ENCODE measurements at regions not wholly inside any gene's neighbourhood (a gene's known extent, or its start where the extent isn't known, plus 50 kb on each side); places are given as distances from the start of the nearest gene placed in this dataset.

DNA sequence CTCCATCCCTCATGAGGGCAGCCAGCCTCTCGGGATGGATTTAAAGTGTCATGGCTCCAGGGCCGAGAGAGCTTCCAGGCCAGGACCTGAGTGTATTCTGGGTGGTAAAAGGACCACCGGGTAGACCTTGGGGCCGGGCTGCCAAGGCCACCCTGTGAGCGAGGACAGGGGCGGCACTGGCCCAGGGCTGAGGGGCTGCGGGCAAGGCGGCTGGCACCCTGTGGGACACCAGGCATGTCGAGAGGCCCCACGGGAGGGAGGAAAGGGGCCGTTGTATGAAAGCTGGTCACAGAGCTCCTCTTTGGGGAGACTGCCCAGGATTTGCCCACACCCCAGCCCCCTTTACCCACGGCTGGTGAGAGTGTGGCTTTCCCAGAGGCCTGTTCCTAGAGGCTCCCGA lies 92.3 kb upstream of the RTL6 start:
- no peak for DNase-seq

DNA sequence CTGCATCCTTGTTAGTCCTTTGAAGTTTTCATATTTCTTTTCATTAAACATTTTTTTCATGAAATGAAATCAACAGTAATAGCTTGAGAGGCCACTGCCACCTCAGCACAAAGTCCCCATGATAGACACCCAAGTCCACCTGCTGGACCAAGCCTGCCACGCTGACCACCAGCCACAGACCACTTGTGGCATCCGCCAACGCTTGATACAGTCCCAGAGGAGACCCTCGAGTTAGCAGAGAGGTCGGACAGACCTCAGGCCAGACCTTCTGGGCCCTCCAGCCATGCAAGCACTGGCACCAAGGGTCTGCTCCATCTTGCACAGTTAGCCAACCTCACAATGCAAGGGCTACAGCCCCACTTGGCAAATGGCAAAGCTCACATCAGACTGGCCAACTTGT lies 91.8 kb upstream of the RTL6 start:
- no peak for DNase-seq

DNA sequence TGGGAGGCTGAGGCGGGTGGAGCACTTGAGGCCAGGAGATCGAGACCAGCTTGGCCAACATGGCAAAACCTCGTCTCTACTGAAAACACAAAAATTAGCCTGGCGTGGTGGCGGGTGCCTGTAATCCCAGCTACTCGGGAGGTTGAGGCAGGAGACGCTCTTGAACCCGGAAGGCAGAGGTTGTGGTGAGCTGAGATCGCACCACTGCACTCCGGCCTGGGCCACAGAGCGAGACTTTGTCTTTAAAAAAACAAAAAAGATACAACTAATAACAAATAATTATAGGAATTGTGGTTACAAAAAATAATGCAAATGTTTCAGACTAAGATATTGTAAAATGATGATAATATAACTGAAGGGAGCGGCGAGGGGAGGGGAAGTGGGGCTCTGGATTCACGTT lies 90.3 kb upstream of the RTL6 start:
- no peak for DNase-seq

DNA sequence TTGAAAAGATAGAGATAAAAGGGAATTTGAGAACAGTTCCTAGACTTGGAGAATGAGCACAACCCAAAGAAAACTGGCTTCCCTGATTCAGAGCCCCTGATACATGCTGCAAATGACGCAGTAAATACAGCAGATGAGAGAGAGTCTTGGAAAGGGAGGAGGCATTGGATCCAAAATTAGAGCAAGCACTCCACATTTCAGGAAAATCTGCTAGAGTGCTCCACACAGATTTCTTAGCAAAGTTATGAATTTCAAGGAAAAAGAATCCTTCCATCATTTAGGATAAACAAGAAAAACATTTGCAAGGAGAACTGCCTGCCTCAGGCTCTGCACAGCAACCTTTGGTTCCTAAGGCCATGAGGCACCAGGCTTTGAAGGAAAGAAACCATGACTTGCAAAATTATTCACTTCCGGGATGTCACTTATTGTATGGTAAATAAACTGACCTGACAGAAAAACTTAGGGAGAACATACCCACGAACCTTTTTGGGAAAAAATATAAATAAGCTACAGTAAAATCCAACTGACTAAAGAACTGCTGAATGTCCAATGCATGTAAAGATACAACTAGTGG lies 89.8 kb upstream of the RTL6 start:
- no peak for DNase-seq

DNA sequence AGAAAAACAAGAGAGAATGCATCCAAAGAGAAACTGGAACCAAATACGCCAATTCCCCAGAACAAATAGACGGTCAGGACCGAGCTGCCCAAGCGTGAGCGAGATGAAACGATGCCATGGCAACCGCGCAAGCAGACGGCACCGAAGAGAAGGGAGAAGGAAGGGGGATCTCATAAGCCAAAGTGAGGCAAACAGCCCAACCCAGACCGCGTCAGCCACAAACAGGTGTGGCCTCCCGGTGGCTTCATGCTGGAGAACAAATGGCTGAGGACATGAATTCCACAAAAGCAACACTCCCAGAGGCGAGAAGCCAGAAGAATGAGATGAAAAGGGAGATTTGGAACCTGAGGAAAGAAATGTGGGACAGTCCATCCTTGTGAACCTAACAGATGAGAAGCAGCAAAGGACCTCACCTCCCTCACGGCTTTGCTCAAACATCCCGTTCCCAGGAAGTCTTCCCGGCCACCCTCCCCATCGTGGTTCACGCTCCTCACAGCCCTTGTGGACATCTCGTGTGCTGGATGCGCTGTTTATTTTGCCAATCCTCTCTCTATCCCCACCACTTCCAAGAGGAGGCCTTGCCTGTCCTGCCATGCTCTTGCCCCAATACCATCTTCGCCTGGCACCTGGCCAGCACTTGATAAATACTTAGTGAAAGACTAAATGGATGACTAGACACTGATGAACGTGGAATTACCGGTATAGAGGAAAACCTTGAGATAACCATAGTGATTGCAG lies 89.1 kb upstream of the RTL6 start:
- DNase-seq = no peak

DNA sequence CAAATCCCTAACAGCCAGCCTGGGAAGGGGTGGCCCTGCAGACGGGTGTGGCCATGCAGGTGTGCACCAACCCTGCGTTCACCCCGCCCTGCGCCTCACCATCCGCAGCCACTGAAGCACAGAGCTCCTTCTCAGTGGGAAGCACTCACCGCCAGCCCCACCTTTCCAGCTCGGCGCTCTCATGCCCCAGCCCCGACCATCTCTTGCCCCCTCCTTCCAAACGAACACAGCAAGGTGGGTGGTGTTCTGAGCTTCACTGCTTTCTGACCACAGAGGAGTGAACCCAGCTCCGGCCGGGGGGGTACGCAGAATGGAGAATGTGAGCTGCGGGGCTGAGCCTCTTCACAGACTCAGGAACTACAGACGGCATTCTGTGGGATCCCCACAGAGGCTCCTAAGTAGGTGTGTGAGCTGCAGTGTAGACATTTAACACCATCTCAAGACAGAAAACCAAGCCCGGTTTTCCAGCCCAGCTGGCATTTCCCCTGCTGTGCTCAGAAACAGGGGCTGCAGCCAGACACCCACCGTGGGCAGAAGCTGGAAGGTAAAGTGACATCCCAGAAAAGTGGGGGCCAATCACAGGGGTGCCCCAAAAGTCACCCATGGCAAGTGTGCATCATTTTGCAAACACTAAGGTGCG lies 88.4 kb upstream of the RTL6 start:
- no peak for DNase-seq

DNA sequence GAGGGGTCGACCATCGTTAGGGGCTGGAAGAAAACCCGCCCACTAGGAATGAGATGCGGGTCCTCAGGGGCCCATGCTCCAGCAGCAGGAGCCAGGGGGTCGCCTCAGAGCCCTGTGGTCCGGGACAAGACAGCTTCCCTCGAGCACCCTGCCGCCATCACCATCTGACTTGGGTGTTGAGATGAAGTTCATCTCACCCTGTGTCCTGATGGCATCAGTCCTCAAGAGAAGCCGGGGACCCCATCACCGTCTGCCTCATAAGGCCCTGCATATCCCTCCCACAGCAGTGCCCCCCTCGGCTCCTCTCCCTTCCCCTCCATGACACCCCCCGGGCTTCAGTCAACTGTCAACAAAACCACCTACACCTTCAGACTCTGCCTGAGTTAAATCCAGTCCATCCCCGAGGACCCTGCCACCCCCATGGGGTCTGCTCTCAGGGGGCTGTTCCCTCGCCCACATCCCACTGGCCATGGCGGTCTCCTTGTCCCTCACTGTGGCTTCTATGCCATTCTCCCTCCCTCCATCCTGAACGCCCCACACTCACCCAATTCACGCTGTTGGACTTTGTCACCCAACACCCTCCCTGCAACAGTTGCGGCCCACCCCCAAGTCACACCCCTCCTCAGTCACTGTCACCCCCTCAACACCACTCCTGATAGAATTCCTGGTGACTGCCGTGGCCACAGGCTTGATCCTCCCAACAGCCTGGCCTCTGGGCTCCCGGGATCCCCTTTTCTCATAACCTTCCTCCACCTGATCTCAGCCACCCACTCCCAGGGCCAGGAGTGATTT lies 87.7 kb upstream of the RTL6 start:
- no peak for DNase-seq

DNA sequence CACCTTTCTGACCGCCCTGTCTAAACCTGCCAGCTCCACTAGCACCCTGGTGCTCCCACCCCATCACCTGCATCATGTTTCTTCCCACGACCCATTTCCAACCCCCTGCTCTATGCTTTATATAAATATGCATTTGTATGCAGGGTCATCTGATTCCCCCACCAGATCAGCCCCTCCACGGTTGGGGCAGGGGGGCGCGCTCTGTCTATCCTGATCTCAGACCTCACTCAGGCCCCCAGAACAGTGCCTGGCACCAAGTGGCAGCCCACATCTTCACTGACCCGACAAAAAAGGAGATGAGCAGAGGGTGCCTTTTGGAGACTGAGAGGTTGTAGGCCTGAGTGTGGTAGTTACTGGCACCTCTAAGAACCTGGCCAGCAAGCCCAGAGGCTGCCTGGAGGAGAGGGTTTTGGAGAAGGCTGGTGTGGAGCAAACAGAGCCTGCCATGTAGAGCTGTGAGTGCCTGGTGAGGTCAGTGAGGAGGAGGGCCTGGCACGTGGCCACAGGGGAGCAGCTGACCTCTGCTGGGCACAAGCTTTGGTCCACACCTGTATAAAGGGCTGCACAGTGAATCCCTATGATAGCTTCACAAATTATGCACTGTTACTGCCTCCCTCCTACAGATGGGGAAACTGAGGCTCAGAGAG lies 86.3 kb upstream of the RTL6 start:
- DNase-seq = no peak

DNA sequence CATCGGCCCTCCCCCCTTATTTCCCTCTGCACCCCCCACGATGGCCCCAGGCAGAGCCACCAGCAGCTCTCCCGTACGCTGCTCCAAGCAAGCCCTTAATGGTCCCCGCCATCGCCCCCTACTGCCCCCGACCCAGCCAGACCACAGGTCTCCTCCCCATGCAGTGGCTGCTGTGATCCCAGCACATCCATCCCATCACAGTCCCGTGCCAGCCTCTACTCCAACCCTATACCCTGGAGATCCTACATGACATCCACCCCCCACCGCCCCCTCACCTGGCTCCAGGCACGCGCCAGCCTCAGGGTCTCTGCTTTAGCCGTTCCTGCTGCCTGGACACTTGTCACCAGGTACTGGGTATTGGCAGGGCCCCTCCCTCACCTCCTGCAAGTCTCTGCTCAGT lies 85.8 kb upstream of the RTL6 start:
- DNase-seq = no peak

DNA sequence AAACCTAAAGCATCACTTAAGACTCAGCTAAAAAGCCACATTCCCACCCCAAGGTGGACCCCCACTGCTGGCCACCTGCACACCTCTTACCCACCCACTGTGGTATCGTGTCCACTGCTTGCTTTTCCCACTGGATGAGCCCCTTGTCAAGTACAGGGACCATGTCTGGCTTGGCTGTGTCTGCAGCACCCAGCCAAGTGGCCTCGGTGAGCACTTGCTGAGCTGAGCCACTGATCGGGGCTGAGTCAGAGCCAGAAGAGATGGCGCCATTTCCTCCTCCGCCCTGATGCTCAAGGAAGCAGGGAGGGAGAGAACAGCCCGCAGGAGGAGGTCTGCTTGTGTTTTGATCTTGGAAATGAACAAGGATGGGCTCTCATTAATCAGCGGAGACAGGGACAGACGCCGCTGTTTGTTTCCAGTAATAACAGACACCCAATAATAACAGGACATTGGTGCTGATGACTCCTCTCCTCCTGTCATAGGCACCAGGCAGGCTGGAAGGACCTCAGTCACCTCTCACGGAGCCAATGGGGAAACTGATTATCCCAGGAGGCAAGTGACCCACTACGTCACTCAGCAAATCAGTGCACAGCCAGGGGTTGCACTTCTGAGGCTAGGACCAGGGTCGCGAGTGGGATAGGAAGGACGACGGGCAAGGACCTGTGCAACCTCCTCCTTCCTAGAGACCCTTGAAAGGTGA lies 85.2 kb upstream of the RTL6 start:
- no peak for DNase-seq

DNA sequence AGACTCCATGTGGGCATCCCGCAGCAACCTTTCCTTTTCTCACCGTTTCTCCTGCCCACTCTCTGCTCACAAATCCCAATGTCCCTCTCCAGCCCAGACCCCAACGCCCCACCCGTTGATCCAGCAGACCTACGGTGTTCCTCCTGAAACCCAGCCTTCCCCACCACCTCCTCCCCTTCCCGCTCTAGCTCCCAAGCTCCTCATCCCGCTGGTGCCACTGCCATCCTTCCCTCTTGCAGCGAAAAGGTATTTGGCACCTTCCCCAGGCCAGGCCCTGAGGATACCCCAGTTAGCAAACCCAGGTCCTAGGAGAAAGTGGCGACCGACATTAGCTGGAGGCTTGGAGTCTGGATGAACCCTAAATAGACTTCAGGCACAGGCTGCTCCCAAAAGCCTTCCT lies 84.0 kb upstream of the RTL6 start:
- DNase-seq = no peak

DNA sequence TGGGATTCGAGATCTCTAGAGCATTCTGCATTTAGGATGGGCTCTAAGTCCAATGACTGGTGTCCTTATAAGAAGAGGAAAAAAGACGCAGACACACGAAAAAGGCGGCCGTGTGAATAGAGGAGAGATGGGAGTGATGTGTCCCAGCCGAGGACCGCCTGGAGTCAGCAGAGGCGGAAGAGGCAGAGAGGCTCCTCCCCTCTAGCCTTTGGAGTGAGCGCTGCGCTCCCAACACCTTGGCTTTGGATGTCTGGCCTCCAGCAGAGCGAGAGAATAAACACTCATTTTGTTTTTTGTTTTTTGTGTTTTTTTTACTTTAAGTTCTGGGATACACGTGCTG lies 83.0 kb upstream of the RTL6 start:
- no peak for DNase-seq

DNA sequence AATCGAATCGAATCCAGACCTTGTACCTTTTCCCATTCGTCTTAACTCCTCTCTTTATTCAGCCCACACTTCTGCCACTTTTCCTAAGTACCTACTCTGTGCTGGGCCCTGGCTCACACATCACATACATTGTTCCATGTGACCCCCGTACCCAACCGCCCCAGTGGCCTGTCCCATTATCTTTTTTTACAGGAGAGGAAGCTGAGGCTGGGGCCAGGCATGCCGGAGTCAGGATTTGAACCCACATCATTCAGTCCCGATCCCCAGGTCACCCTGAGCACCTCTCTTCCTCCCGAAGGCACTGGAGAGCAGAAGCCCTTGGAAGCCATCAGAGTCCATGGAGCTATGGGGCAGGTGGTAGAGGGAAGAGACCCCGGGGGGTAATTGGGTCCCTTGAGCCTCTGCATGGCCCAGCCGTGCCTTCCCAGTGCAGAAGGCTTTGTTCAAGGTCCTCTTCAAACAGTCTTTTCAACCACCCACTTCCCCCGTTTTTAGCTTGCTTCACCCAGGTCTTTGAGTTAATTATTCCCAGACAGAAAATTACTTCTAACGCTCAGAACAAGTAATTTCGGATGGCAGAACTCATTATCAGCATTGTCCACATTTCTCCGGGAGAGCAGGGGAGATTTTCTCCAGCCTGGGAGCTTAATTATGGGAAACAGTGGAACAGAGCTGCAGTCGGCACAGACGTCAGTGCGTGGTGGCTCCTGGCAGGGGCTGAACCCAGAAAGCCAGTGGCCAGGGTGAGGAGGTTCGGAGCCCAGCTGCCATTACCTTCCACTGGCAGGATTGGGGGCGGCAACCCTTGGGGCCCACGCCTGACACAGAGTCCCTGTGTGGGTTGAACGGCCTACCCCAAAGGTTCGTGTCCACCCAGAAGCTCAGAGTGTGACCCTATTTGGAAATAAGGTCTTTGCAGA lies 82.4 kb upstream of the RTL6 start:
- no peak for DNase-seq

DNA sequence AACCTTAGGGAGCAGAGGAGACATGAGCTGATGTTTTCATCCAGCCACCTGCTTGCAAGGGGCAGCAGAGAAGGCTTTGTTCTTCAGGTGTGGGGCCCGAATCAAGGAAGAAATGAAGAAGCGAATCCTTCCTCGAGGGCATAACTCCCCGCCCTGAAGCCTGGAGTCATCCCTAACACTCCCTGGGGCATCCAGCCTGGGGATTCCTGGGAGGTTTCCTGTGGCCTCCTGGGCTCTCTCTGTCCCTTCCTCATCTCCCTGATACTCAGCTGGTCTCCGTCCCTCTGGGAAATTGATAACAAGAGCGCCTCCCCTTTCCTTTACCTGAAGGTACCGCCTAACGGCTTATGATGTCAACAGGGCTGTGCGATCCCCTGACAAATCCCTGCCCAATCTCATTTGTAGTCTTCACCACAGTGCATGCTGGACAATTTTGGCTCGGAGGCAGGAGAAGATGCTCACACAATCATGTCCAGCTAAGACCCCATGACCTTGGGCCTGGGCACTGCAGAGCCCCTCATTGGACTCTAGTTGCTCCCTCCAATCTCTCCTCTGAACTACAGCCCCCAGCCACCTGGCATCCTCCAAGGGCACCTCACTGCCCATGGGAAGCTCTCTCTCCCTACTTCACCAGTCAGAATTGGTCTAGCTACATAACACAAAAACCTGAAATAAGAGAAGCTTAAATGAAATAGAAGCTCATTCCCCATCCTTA lies 80.6 kb upstream of the RTL6 start:
- DNase-seq = no peak

DNA sequence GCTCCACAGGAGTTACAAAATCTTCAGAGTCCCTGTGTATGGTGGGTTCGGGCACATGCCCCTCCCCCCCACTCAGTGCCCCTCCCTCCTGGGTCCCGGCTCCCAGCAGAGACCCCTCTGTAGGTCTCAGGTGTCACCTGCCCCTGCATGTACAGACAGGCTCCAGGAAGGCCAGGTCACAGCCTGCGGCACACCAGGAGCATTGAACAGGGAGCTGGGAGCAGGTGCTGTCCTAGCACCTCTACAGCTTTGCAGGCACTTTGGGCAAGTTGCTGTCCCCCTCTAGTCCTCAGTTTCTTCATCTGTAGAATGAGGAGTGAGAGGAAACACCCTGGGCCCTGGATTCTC lies 80.1 kb upstream of the RTL6 start:
- no peak for DNase-seq

DNA sequence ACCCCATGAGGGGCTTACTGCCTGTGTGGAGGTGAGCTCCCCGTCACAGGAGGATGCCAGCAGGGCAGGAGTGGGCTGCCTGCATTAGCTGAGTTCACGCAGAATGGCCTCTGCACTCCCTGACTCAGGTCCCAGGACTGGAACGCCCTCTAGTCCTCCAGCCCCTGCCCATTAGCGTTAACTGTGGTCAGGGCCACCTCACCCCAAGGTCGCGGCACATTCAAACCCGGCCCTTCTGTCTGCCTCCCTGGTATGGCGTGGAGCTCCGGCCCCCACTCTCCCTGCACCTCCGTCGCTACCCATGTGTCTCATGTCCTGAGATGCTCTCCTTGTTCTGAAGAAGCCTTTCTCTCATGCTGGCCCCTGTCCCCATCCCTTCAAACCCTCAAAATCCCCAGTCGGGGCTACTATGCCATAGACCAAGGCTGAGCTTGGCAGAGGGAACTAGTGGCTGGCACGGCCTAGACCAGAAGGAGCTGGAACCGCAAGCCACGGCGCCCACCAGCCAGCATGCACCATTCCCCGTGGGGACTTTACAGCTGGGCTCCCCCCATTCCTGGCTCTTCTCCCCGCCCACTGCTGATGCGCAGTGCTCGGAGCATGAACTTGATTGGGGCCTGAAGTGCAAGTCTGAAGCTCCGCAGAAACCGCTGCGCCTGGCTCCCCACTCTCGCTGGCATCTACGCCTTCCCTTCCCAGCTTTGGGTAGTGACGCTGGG lies 79.5 kb upstream of the RTL6 start:
- DNase-seq = no peak

DNA sequence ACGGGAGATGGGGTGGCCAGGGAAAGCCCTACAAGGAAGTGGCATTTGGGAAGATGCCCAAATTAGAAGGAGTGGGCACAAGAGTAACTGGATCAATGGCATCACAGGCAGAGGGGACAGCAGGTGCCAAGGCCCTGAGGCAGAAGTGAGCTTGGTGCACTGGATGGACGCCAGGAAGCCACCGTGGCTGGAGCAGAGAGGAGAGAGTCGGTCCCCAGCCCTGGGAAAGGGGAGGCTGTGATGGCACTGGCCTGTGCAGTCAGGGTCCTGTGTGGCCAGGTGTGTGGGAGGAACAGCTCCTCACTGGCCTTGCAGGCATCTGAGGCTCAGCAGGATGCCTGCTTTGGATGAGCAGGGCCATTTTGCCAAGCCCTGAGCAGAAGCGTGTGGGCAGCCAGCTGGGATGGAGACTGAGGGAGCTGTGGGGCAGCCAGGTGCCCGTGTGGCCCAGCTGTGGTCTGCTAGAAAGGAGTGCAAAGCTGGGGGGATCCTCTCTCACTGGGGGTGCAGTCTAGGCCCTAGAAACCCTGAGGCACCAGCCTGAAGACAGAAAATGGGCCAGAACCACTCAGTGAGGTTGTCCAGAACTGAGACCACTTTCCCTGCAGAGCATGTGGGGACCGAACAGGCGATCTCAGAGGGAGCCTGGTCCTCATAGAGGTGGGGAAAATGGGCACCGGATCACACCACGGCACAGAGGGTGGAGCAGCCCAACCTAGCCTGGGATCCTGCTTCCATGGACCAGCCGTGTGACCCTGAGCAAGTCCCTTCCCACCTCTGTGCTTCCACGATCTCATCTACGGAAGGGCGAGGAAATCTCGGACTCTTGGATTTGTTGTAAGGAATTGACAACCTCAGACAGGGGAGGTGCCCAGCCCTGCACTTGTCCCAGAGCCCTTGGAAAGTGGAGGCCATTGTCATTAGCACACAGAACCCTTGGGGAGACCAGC lies 78.6 kb upstream of the RTL6 start:
- no peak for DNase-seq

DNA sequence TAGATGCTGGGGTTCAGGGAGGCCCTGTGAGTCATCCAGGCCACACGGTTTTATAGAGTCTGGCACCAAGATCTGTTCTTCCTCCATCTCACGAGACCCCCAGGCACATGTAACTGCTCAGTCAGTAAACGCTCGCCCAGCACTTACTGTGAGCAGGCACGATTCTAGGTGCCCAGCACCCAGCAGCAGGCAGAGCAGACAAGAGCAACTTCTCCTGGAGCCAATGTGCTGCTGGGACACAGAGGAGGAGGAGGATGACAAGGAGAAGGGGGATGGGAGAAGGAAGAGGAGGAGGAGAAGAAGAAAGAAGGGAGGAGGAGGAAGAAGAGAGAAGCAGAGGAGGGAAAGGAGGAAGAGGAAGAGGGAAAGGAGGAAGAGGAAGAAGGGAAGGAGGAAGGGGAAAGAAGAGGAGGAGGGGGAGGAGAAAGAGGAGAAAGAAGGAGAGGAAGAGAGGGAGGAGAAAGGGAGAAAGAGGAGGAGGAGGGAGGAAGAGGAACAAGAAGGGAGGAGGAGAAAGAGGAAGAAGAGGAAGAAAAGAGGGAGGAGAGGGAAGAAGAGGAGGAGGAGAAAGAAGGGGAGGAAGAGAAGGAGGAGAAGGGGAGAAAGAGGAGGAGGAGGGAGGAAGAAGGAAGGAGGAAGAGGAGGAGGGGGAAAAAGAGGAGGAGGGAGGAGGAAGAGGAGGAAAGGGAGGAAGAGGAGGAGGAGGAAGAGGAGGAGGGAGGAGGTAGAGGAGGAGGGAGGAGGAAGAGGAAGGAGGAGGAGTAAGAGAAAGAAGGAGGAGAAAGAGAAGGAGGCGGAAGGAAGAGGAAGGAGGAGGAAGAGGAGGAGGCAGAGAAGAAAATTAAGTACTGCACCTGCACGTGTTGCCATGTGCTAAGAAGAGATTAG lies 77.6 kb upstream of the RTL6 start:
- DNase-seq = no peak
